SK-MEL-5 (cell line): ENCODE measurements at regions not wholly inside any gene's neighbourhood (a gene's known extent, or its start where the extent isn't known, plus 50 kb on each side); places are given as distances from the start of the nearest gene placed in this dataset.

ENCODE experiments used
- DNase-seq: peaks from one replicate; pipeline ENCODE4 v3.0.0-alpha.2; 2016; ENCODE audit warnings: low read depth, low spot score
- in situ Hi-C: cut with HindIII; loops from 2 replicates; pipeline ENCODE4 v1.10.0; 2016; ENCODE audit warnings: low sequenced_read_pairs, high pct_unique_total_duplicates, low pct_unique_long_range_greater_than_20kb
- small RNA-seq, 2 experiments: library from RNA; depleted of rRNA; stranded (forward); fragments of <200 nt; gene quantifications; one replicate each; pipeline ENCODE3, GENCODE V24; 2014

- in situ Hi-C loops, result no loop called here
- no peak for DNase-seq
Measured at GRCh38 chr5:25881318-25882036, 1156.9 kb downstream of the CDH9 start.

GRCh38 chr5:25863811-25864210 lies 1174.6 kb downstream of the CDH9 start:
- no peak for DNase-seq
- in situ Hi-C loops, result no loop called here

- peak; percentile 57 for DNase-seq
- in situ Hi-C loops, result no loop called here
Measured at GRCh38 chr5:25862276-25862675, 1176.1 kb downstream of the CDH9 start.

GRCh38 chr5:25858019-25858418 lies 1180.4 kb downstream of the CDH9 start:
- in situ Hi-C loops, result no loop called here
- peak; percentile 52 for DNase-seq

GRCh38 chr5:25851301-25851700 lies 1187.1 kb downstream of the CDH9 start:
- no peak for DNase-seq
- in situ Hi-C loops, result no loop called here

GRCh38 chr5:25850581-25850980 lies 1187.8 kb downstream of the CDH9 start:
- peak; percentile 37 for DNase-seq

GRCh38 chr5:25849270-25849669 lies 1189.1 kb downstream of the CDH9 start:
- DNase-seq, result no peak
- in situ Hi-C loops, result no loop called here

More at GRCh38 chr5:25850581-25850980, 1187.8 kb downstream of the CDH9 start:
- in situ Hi-C loops, result no loop called here

- in situ Hi-C loops, result no loop called here
- DNase-seq, result no peak
Measured at GRCh38 chr5:25823330-25823873, 1178.6 kb upstream of the CDH10 start.

Small RNAs in the stretch of these regions (small RNA-seq; reads per million reads assigned to genes)
- gene AC113347.2, result 0 reads per million in 2 experiments
- 0 reads per million in 2 experiments for gene AC113347.3
- gene RNU4-43P, result 0 reads per million in 2 experiments
